OCI-LY7 (cell line): ENCODE measurements at regions not wholly inside any gene's neighbourhood (a gene's known extent, or its start where the extent isn't known, plus 50 kb on each side); places are given as distances from the start of the nearest gene placed in this dataset.

Experiments
- BruUV-seq: library from RNA; stranded (reverse); fragments of 400-500 nt; replicated peaks from 2 replicates; lab custom pipeline; 2021; lab: Mats Ljungman, UMichigan
- CTCF ChIA-PET: fragments of 300-600 bp; sonication (Branson Sonifier 250); formaldehyde crosslinking; loops from one replicate; lab custom pipeline; 2022; ENCODE audit warnings: antibody characterized with exemption; ENCODE audit not compliant: unreplicated experiment; lab: Charles Lee
- POLR2A ChIA-PET: fragments of 300-600 bp; sonication (Branson Sonifier 250); formaldehyde crosslinking; loops from one replicate; lab custom pipeline; 2022; ENCODE audit warnings: antibody characterized with exemption; lab: Charles Lee
- DNase-seq: peaks from one replicate; pipeline ENCODE4 v3.0.0-alpha.2; 2015; ENCODE audit warnings: low spot score
- H2AFZ ChIP-seq: fragments of 200-600 bp; sonication (generic), shearing (Covaris generic); 2 replicates; pipeline ENCODE4 v1.6.1; 2014; ENCODE audit warnings: mild to moderate bottlenecking, antibody characterized with exemption, low read length, moderate library complexity
- H3K27ac ChIP-seq: fragments of 200-600 bp; sonication (generic); 2 replicates; pipeline ENCODE4 v1.5.1; 2014; ENCODE audit warnings: mixed run types, low read depth, mild to moderate bottlenecking, moderate library complexity, low read length, inconsistent platforms; ENCODE audit not compliant: poor library complexity, severe bottlenecking
- H3K36me3 ChIP-seq: fragments of 200-600 bp; sonication (generic); 2 replicates; pipeline ENCODE4 v1.6.1; 2014; ENCODE audit warnings: mild to moderate bottlenecking, antibody characterized with exemption, low read length, moderate library complexity, mixed read lengths; ENCODE audit not compliant: insufficient read depth
- H3K4me1 ChIP-seq: fragments of 200-600 bp; sonication (generic); 2 replicates; pipeline ENCODE4 v1.5.1; 2014; ENCODE audit warnings: mild to moderate bottlenecking, low read length; ENCODE audit not compliant: insufficient read depth, poor library complexity, severe bottlenecking
- H3K4me2 ChIP-seq: fragments of 200-600 bp; sonication (generic); 2 replicates; pipeline ENCODE4 v1.6.1; 2014; ENCODE audit warnings: mild to moderate bottlenecking, low read length
- H3K4me3 ChIP-seq: fragments of 200-600 bp; sonication (generic); 2 replicates; pipeline ENCODE4 v1.5.1; 2014; ENCODE audit warnings: mild to moderate bottlenecking, low read depth, low read length; ENCODE audit not compliant: poor library complexity, severe bottlenecking
- H3K79me2 ChIP-seq: fragments of 200-600 bp; sonication (generic); 2 replicates; pipeline ENCODE4 v1.6.1; 2016; ENCODE audit warnings: low read depth, mild to moderate bottlenecking, low read length, moderate library complexity, mixed read lengths; ENCODE audit not compliant: insufficient read depth
- H3K9me2 ChIP-seq: fragments of 200-600 bp; sonication (generic); 2 replicates; pipeline ENCODE4 v1.6.1; 2016; ENCODE audit warnings: mild to moderate bottlenecking, low read length, mixed read lengths; ENCODE audit not compliant: insufficient read depth
- H3K9me3 ChIP-seq: fragments of 200-600 bp; sonication (generic); 2 replicates; pipeline ENCODE4 v1.6.1; 2014; ENCODE audit warnings: mild to moderate bottlenecking, mixed run types, low read length, mixed read lengths
- H4K20me1 ChIP-seq: fragments of 200-600 bp; sonication (generic); 2 replicates; pipeline ENCODE4 v1.6.1; 2014; ENCODE audit warnings: mild to moderate bottlenecking, antibody characterized with exemption, low read length, moderate library complexity, mixed read lengths; ENCODE audit not compliant: insufficient read depth
- CTCF ChIP-seq: fragments of 200-600 bp; sonication (generic); conservative IDR thresholded peaks from 2 replicates; pipeline ENCODE4 v1.5.1; 2014; ENCODE audit warnings: mild to moderate bottlenecking, antibody characterized with exemption, low read length, moderate library complexity, mixed read lengths
- EZH2phosphoT487 ChIP-seq: fragments of 200-600 bp; sonication (generic); IDR thresholded peaks from 2 replicates; pipeline ENCODE4 v1.6.1; 2018; ENCODE audit warnings: low read depth, borderline replicate concordance, mild to moderate bottlenecking, mixed run types, antibody characterized with exemption, low read length, moderate library complexity, mixed read lengths
- intact Hi-C: fragments of 100-400 bp; cut with micrococcal nuclease; formaldehyde crosslinking; loops from one replicate; pipeline ENCODE4 v1.10.0; 2022; ENCODE audit not compliant: unreplicated experiment

GRCh38 chr13:90640976-90641375 is 706.5 kb upstream of the MIR17HG start:
- no peaks in the 10 kb centered on the region for H3K36me3 ChIP-seq
- H3K4me1 ChIP-seq: no peaks in the 10 kb centered on the region
- H4K20me1 ChIP-seq: no peaks in the 10 kb centered on the region
- H3K9me2 ChIP-seq: no peaks in the 10 kb centered on the region
- no peak overlapping the region for H3K4me3 ChIP-seq
- H3K9me3 ChIP-seq: 0 out of 2 replicates have a peak, but pooled peaks cover 3% of the 10 kb centered on the region
- intact Hi-C loops: no loop called here
- ChIA-PET CTCF (no interaction called here), POLR2A (interaction anchor here (0.6 to 1.4 kb wide), 5 partner anchors 10 to 1137 kb away, joined by 3 to 4 read pairs (median 3); no protein-coding TSS in a partner anchor)
- no peak overlapping the region for H3K27ac ChIP-seq
- TF ChIP-seq CTCF: no peak
- no peak for TF ChIP-seq EZH2phosphoT487
- no peak for DNase-seq
- no TSS peak for BruUV-seq
- no peaks in the 10 kb centered on the region for H3K79me2 ChIP-seq
- H3K4me2 ChIP-seq: no peak overlapping the region
- no peak overlapping the region for H2AFZ ChIP-seq

- intact Hi-C loops: no loop called here
- Histone ChIP-seq H3K4me3 (no peak overlapping the region), H3K9me3 (peaks cover 9% of the 10 kb centered on the region; the same call in 1 of the 2 replicates), H3K4me2 (no peak overlapping the region), H3K79me2 (no peaks in the 10 kb centered on the region), H3K36me3 (no peaks in the 10 kb centered on the region), H2AFZ (no peak overlapping the region), H3K4me1 (no peaks in the 10 kb centered on the region), H3K9me2 (no peaks in the 10 kb centered on the region), H3K27ac (no peak overlapping the region), H4K20me1 (no peaks in the 10 kb centered on the region)
- DNase-seq: no peak
- no TSS peak for BruUV-seq
- CTCF ChIA-PET: no interaction called here
- POLR2A ChIA-PET: no interaction called here
- TF ChIP-seq EZH2phosphoT487: no peak
- TF ChIP-seq CTCF: no peak
These were observed 705.6 kb upstream of the MIR17HG start for GRCh38 chr13:90641884-90642283.

GRCh38 chr13:90645582-90645981 is 701.9 kb upstream of the MIR17HG start:
- BruUV-seq: no TSS peak
- intact Hi-C loops: no loop called here
- POLR2A ChIA-PET: interaction anchor here (0.6 kb wide), 1 partner anchor 1296 kb away, joined by 3 read pairs; no protein-coding TSS in a partner anchor
- H3K4me3 ChIP-seq: no peak overlapping the region
- no peak overlapping the region for H3K4me2 ChIP-seq
- DNase-seq: no peak
- no peak for TF ChIP-seq EZH2phosphoT487
- no peak for TF ChIP-seq CTCF
- no peaks in the 10 kb centered on the region for H3K79me2 ChIP-seq
- H4K20me1 ChIP-seq: no peaks in the 10 kb centered on the region
- peaks cover 11% of the 10 kb centered on the region; the same call in 1 of the 2 replicates for H3K9me3 ChIP-seq
- H2AFZ ChIP-seq: no peak overlapping the region
- H3K4me1 ChIP-seq: no peaks in the 10 kb centered on the region
- no peak overlapping the region for H3K27ac ChIP-seq
- H3K9me2 ChIP-seq: no peaks in the 10 kb centered on the region
- CTCF ChIA-PET: no interaction called here
- H3K36me3 ChIP-seq: no peaks in the 10 kb centered on the region
